ENCODE measurements at regions not wholly inside any gene's neighbourhood (a gene's known extent, or its start where the extent isn't known, plus 50 kb on each side); places are given as distances from the start of the nearest gene placed in this dataset.
A peak's percentile ranks its signal among the peaks of the same experiment; 100 is the strongest.

GRCh38 chr1:163535807-163536206 is 214.1 kb downstream of the NUF2 start:
- H3K27me3 ChIP-seq, result no peaks in the 10 kb centered on the region
- H3K27ac ChIP-seq, result no peak overlapping the region
- H3K4me1 ChIP-seq, result no peaks in the 10 kb centered on the region
- H3K36me3 ChIP-seq, result no peaks in the 10 kb centered on the region
- no peak overlapping the region for H3K4me3 ChIP-seq
- intact Hi-C loops (cut with DNase I; ENCODE audit: low total_unique reads), result no loop called here
- TF ChIP-seq CTCF (IDR thresholded peaks at IDR 0.05) (peak in 3 of 4 experiments; percentile 21 to 47 (median 23)), POLR2A (IDR thresholded peaks at IDR 0.05) (no peak)
- DNase-seq, result no peak
- H3K9me3 ChIP-seq, result no peaks in the 10 kb centered on the region

- intact Hi-C loops (cut with DNase I; ENCODE audit: low total_unique reads), result no loop called here
- TF ChIP-seq POLR2A (IDR thresholded peaks at IDR 0.05) (no peak), CTCF (IDR thresholded peaks at IDR 0.05) (no peak)
- Histone ChIP-seq H3K4me3 (no peak overlapping the region), H3K36me3 (no peaks in the 10 kb centered on the region), H3K4me1 (no peaks in the 10 kb centered on the region), H3K9me3 (no peaks in the 10 kb centered on the region), H3K27me3 (no peaks in the 10 kb centered on the region), H3K27ac (no peak overlapping the region)
- DNase-seq, result no peak
These were observed 216.1 kb downstream of the NUF2 start for GRCh38 chr1:163537809-163538208.

GRCh38 chr1:163538667-163539066 is 216.9 kb downstream of the NUF2 start:
- no peak overlapping the region for H3K4me3 ChIP-seq
- TF ChIP-seq CTCF (IDR thresholded peaks at IDR 0.05) (no peak), POLR2A (IDR thresholded peaks at IDR 0.05) (no peak)
- H3K9me3 ChIP-seq, result no peaks in the 10 kb centered on the region
- no peaks in the 10 kb centered on the region for H3K4me1 ChIP-seq
- no peak for DNase-seq
- intact Hi-C loops (cut with DNase I; ENCODE audit: low total_unique reads), result no loop called here
- H3K27me3 ChIP-seq, result no peaks in the 10 kb centered on the region
- H3K36me3 ChIP-seq, result no peaks in the 10 kb centered on the region
- H3K27ac ChIP-seq, result peak overlapping the region; percentile 10 to 30

- Histone ChIP-seq H3K9me3 (no peaks in the 10 kb centered on the region), H3K27me3 (no peaks in the 10 kb centered on the region), H3K27ac (no peak overlapping the region), H3K4me3 (no peak overlapping the region), H3K4me1 (no peaks in the 10 kb centered on the region), H3K36me3 (no peaks in the 10 kb centered on the region)
- TF ChIP-seq POLR2A (IDR thresholded peaks at IDR 0.05) (no peak), CTCF (IDR thresholded peaks at IDR 0.05) (no peak)
- intact Hi-C loops (cut with DNase I; ENCODE audit: low total_unique reads), result no loop called here
- no peak for DNase-seq
These were observed 219.0 kb downstream of the NUF2 start for GRCh38 chr1:163540727-163541126.

GRCh38 chr1:163544441-163544840 is 222.7 kb downstream of the NUF2 start:
- Histone ChIP-seq H3K27ac (no peak overlapping the region), H3K36me3 (no peaks in the 10 kb centered on the region), H3K27me3 (no peaks in the 10 kb centered on the region), H3K4me1 (no peaks in the 10 kb centered on the region), H3K9me3 (no peaks in the 10 kb centered on the region), H3K4me3 (no peak overlapping the region)
- TF ChIP-seq POLR2A (IDR thresholded peaks at IDR 0.05) (no peak), CTCF (IDR thresholded peaks at IDR 0.05) (no peak)
- intact Hi-C loops (cut with DNase I; ENCODE audit: low total_unique reads), result no loop called here
- no peak for DNase-seq
